MV-4-11 (cell line): ENCODE measurements at regions not wholly inside any gene's neighbourhood (a gene's known extent, or its start where the extent isn't known, plus 50 kb on each side); places are given as distances from the start of the nearest gene placed in this dataset.
A peak's percentile ranks its signal among the peaks of the same experiment; 100 is the strongest.

ENCODE experiments used
- DNase-seq: peaks from one replicate; lab custom pipeline; 2025; lab: John Stamatoyannopoulos, UW

DNA sequence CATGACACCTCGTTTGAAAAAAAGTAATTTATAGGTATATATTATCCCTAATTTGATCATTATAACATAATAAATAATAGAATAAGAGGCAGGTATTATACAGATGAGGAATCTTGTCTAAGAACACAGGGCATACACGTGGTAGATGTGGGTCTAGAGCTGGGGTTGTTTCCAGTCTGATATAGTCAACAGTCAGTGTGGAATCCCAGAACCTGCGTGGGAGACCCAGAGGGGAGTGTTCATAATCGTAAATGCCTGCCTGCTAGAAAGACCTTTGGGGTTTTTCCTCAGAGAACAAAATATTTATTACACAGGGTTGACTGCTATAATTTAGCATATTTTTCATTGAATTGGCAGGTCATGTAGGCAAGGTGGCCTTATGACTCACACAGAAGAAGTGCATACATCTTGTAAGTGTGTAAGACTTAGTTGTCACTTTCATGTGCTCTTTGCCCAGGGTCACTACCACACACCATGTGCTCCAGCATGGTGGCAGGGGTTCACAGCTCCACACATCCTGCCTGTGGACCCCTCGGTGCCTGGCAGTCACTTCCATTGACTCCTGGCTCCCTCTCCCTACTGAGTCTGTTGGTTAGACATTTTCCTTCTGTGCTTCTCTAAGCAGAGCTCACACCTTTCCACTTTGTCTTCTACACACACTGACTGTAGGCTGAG, 94.9 kb upstream of the IKZF1 start:
- no peak for DNase-seq

DNA sequence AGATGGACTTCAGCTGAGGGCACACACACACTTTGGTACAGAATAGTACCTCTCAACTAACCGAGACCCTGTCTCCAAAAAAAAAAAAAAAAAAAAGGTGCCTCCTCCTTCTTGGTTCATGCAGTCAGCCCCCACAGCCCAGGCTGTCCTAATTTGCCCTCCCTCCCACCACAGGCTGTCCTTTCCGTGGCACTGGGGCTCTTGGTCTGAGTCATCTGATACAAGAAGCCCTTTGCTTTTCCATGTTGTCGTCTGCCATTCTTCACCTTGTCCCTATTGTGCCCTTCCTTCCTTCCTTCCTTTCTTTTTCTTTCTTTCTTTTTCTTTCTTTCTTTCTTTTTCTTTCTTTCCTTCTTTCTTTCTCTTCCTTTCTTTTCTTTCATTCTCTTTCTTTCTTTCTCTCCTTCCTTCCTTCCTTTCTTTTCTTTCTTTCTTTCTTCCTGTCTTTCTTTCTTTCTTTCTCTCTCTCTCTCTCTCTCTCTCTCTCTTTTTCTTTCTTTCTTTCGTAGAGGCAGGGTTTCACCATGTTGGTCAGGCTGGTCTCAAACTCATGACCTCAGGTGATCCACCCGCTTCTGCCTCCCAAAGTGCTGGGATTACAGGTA, 96.0 kb upstream of the IKZF1 start:
- DNase-seq = no peak

DNA sequence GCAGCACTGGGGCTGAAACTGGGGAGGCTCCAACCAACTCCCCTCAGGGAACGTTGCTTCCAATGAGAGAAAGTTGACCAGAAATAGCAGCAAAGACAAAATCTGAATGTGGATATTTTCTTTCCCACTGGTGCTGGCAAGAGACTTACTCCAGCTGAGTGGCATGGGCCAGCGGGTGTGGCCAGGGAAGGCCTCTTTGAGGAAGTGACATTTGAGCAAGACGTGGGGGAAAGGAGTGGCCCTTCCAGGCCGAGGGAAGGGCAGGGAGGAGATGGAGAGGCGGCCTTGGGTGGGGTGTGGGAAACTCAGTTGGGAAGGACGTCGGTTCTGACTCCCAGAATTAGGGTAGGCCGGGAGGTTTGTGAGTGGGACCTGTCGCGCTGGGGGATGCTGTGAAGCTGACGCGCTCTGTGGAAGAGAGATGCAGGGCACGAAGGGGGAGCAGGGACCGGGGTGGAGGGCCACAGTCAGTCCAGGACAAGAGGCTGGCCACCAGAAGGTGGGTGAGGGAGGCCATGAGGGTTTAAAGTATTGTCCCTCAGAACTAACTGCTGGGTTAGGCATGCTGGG, 96.7 kb upstream of the IKZF1 start:
- DNase-seq = peak; percentile 41

DNA sequence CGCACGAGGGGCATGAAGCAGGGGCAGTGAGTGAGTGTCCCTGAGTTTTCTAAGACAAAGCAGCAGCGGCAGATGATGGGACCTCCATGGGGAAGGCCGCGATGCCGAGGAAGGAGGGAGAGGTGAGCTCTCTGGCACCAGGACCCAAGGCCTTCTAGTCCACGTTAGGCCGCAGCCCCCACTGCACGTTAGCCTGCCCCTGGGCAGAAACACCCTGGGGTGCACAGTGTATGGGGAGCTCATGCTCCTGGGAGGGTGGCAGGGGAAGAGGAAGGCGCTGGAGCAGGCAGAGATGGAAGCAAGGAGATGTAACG, 97.3 kb upstream of the IKZF1 start:
- no peak for DNase-seq

DNA sequence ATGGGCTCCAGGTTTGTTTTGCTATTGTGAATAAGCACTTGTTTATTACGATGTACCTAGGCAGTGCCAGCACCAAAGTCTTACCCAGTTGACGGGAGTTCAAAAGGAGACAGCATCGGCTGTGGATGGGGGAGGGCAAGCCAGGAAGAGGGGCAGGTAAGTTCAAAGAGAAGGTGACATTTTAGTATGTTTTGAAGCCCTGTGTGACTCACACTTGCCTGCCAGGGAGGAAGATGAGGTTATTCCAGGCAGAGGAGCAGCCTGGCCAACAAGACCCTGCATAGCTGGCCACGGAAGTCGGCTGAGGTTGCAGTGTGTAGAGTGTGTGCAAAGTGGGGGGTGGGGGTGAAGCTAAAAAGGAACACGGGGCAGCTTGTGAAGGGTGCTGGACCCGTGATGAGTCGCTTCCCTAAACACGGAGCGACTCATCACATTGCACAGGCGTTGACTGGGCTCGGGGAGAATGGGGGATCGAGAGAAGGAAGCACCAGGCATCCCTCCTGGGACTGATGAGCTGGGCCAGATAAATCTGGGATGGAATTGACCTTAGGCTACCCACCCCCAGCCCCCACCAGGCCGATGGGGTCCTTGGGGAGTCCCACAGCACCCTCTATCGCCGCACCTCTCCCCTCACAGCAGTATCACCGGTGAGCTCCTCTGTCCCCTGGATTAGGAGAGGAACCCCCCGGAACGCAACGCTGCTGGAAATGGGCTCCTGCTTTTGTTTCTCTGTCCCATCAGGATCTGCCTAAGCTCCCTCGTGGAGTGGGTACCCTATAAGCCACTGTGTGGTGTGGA, 97.9 kb upstream of the IKZF1 start:
- DNase-seq = peak; percentile 74

DNA sequence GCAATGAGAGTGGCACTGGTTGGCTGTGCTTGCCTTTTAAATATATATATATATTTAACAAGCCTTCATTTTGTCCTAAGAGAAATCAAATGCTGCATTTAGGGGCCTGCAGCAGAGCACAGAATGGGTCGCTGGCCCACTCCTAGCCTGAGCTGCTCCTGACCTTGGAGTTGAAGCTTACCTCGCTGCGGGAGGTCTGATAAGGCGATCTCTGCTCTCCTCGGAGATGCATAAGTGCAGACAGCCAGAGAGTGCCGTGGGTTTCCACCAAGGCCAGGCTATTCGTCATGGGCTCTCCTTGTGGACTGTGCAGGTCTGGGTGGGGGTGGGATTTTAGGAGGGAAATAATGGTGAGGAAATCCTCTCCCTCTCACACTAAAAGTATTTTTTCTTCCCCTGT, 99.5 kb upstream of the IKZF1 start:
- DNase-seq = no peak

DNA sequence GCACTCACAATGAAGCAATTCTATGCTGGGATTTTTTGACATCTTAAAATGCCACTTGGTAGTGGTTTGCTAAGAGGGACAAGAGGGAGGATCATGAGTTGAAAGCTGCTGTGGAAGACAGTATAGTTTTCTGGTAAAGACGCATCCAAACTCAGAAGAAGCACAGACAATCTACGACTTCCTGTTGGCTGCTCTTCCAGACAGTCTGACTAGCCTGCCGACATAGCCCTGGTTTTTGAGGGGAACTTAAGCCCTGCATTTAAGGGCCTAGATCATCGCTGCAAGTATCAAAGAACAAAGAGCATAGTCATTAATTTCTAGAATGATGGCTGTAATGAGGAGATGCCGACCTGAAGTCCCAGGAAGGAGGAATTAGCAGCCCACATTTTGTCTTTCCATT, 99.9 kb upstream of the IKZF1 start:
- peak; percentile 25 for DNase-seq

DNA sequence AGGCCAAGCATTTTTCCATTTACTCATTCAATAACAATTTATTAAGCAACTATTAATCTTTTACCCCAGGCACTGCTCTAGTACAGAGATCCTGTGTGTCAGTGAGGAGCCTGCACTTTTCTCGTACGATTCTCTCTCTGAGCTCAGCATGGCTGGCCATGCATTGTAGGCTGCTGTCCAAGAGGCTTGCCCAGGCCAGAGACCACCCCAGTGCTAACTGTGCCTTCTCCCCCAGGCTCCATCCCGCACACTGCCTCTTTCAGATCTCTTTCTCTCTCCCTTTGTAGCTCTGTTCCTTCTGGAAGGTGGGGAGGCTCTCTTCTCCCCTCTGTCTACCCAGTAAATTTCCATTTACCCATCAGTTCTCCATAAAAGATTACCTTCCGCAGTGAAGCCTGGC, 101.0 kb upstream of the IKZF1 start:
- DNase-seq = no peak

DNA sequence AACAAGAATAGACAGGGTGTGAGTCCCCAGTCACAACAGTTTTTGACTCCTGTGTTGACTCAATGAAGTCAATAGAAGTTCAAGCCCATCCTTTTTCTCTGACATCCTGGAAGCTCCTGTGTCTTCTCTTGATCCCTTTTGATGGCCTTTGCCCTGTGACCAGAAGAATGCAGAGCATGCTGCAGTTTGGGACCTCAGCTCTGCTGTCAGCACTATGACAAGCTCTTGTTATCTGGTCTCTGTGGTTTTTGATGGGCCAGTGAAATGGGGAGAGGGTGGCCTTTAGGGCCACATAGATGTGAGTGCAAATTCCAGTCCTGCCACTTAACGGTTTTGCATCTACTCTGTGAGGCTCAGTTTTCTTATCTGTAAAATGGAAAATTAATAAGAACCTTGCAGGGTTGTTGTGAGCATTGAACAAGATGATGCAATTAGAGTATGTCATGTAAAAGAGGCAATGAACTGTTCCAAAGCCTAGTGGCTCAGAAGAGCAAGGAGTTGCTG, 102.4 kb upstream of the IKZF1 start:
- DNase-seq = no peak

DNA sequence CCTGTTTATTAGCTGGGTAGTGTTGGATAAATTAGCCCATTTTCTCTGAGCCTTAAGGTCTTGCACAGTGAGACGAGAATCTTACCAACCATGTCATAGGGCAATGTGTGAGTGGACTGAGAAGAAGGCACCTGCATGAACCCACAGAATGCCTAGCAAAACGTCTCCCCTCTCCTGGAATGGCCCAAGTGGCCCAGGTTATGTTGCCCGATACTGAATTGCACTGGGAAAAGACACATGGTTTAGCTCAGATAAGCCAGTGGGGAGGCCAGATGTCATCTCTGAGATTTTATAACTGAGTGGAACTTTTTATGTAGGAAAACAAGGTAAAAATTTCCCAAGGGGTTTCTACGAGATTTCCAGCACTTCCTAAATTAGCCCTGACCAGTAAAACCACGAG, 104.7 kb upstream of the IKZF1 start:
- no peak for DNase-seq

DNA sequence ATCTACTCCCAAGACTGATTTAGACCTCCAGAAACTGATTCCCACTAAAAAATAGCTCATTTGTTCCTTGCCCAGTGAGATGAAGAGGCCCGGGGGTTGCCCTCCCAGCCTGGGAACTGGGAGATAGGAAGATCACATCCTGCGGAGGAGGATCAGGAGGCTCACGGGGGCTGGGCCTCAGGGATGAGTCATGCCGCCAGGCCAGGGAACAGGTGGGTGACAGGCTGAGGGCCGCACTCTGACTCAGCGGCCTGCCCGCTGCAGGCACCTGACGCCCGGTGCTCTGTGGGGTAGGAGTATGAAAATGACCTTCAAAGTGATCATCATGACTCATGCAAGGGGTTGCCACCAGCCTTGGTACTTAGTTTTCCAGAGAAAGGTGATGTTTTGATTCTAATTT, 104.5 kb upstream of the ZPBP start:
- DNase-seq = no peak

DNA sequence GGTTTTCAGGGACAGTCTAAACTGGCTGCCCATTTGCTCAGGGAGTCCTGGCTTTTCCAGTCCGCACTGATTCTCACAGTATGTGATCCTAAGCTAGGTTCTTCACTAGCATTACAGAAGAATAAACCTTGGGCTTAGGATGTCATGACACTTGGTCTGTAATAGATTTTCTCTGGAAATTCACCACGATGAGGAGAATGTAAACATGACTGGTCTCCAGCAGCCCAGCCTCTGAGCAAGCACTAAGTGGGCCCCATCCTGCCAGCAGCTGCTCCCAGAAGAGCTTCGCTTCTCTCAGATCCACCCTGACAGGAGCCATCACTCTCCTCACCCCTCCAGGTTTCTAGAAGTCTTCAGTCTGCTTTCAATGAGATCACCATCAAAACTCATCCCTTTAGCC, 103.7 kb upstream of the ZPBP start:
- DNase-seq = no peak

DNA sequence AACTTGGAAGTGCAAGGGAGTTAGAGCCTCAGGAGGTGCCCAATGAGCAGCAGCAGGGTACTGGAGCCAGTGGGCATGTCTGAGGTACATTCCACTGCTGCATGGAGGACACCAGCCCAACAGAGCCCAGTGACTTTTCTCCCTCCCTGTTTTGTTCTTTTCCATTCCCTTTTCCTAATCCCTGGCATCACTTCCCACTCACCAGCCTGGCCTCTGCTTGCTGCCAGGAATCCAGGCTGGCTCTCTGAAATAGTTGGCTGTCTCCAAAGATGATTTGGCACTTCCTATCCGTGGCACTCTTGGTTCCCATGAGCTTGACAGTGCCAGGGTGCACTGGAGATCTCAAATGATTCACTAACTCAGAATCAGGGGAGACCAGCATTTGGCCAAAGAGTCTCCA, 97.7 kb upstream of the ZPBP start:
- DNase-seq = no peak

DNA sequence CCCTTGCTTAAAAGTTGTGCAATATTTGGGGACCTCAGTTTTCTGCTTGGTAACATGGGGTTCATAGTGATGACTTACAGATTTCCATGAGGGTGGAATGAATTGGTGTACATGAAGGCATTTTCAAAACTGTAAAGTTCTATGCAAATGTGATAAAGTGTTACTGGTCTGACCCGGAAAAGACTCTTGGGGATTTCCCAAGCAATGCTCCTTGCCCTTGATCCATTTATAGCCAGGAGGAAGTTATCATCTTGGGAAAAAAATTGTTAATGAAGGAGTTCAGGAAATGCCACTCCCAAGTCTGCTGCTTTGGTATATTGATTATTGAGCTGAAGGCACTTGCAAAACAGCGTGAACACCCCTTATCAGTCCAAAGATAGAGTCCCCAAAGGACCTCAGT, 96.3 kb upstream of the ZPBP start:
- DNase-seq = no peak

DNA sequence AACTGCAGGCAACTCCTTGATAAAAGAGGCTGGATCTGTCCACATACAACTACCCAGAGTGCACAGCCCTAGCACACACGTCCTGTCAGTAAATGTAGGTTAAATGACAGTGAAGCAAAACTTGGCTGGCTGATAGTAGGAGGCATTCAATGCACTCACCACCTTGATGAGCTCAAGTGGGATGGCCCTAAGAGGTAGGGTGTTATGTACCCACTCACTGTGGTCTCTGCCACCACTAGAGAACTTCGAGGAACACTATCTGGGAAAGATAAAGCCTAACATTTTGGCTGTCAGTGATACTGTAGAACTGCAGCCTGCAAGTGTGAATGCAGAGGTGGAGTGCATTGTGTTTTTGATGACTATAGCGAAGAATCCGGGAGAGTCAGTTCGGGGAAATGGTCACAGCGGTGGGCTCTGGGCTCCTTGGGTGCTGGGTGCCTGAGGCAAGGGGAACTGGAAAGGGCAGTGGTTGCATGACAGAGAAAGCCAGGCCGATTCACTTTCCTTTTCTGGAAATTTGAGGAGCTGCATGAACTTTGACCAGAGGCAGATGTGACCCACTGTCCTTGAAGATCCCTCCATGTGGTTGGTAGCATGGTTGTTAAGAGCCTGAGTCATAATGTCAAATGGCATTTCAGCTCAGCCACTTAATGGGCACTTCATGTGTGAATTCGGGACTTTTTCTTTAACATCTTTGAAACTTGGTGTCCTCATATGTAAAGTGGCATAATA, 93.1 kb upstream of the ZPBP start:
- peak; percentile 55 for DNase-seq

DNA sequence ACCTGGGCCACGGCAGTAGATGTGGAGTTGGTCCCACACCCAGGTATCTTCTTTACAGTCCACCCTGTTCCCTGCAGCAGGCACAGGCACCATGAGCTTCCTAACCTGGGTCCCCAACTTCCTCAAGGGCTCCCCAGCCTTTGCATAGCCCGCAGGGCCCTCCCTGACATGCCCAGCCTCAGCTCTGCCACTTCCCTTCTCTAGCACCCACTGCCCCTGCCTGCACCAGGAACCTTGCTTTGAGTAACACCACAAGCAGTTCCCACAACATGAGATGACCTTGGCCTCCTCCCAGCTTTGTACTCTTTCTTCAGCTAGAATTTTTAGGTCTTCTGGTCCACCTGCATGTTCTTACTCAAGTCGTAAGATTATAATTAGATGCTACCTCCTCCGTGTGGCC, 92.2 kb upstream of the ZPBP start:
- DNase-seq = peak; percentile 56

DNA sequence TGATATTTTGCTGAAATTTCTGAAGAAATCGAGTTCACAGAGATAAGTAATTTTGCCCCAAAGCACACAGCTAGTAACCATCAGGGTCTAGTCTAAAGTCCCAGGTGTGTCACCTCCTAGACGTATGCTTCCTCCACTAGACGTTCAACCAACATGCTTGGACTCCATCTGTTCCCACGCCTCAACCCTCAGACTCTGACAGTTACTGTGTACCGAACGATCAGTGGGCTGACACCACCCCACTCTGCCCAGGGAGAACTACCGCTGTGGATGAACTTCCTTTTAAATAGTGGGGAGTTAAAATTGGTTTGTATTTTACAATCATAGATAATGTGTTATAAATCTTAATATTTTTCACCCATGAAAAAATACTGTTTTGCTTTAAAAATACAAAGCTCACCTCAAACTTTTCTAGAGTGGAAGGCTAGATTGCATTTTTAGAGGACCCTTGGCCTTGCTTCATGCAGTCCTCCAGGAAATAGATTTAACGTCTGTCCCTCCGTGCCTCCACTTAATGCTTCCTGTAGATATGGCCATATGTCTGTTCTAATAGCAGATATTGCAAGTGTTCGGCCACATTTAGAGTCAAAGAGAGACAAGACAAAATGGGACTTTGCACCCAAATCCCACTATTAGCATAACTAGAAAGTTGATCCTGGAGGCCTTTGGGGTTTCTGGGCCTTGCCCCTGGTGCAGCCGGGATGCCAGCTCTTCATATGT, 91.4 kb upstream of the ZPBP start:
- no peak for DNase-seq

DNA sequence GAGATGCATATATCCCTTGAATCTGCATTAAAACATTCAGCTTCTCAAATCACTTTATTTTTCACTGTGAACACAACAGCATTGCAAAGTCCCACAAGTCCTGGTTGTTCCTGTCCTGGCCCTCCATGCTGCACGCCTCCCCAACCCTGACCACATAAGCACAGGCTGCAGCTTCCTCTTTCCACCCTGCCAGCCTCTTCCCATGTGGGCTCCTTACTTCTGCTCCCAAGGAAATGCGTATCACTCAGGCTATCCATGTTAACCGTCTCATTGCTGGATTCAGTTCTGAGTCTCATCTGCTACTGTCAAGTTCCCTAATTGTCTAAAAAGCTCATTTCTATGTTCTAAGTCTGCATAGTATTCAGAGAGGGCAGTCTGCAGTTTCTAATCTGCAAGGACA, 89.7 kb upstream of the ZPBP start:
- DNase-seq = peak; percentile 79

DNA sequence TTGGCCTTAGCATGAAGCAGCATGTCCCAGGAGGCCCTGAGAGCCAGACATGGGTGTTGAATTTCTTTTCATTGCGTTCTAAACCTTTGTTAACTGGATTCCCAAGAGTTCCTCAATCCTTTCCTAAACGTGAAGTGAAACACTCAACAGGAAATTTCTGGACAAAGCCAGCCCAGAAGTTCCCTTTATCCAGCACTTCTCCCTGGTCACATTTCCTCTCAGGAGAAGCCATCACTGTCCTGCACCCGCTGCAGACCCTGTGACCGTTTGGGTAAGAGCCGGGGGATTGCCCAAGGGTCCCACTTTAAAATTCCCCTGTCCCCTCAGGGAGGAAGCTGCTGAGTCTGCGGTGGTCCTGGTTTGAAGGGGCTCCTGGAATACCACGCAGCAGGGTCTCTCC, 88.0 kb upstream of the ZPBP start:
- no peak for DNase-seq

DNA sequence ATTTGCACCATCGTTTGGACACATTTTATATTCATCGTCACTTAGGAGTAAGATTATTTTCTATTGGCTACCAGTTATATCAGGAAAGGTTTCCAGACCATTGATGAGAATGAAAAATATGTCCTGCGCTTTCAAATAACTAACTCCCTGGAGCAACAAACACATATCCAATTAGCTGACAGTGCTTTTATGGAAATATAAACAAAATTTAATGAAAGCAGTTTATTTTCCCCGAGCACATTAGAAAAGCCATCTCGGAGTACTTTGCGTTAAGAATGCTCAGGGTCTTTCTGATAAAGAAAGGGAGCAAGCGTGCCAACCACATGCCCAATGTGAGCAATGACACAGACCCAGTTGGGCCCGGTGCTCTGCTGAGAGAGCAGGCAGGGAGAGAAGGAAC, 85.1 kb upstream of the ZPBP start:
- DNase-seq = no peak

DNA sequence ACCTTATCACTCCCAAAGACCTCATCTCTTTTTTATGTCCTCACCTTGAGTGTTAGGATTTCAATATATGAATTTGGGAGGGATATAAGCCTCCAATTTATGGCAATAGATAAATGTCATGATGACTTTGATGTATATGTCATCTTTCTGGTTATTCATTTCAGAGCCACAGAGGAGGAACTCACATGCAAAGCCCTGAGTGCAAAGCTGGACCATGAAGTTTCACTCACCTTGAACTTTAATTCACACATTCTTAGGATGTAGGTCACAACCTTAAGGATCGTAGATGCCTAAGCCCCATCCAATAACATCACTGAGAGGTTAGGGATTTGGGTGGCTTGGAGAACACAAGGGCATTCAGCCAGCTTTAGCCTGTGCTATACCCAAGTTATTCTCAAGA, 81.9 kb upstream of the ZPBP start:
- DNase-seq = no peak
